ENCODE measurements at regions not wholly inside any gene's neighbourhood (a gene's known extent, or its start where the extent isn't known, plus 50 kb on each side); places are given as distances from the start of the nearest gene placed in this dataset.

DNA sequence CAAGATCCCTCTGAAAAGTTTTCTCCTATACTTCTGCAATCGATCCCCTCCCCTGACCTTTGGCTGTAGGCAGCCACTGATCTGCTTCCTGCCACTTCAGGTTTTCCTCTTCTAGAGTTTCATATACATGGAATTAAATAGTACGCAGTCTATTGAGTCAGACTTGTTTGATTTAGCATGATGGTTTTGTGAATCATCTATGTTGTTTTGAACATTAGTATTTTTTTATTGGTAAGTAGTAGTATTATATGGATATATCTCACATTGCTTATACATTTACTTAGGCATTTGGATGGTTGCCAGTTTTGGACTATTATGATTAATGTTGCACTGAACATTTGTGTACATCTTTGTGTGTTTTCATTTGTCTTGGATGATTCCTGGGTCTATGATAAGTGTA is 518.0 kb downstream of the CD109 start:
- no peak overlapping the region for H3K4me3 ChIP-seq (ENCODE audit: low read length)
- H3K27ac ChIP-seq (ENCODE audit: low read length), result no peak overlapping the region
- 72% methylated on average over 2 of the region's 2 CpGs for WGBS (ENCODE audit: insufficient coverage)
- H3K4me1 Mint-ChIP-seq, result no peaks in the 10 kb centered on the region
- intact Hi-C loops (cut with micrococcal nuclease), result no loop called here
- H3K27ac Mint-ChIP-seq, result no peak overlapping the region
- no peaks in the 10 kb centered on the region for H3K36me3 Mint-ChIP-seq
- no peaks in the 10 kb centered on the region for H3K36me3 ChIP-seq (ENCODE audit: control insufficient read depth, insufficient read depth, low read length)
- TF ChIP-seq, protein P1, sequence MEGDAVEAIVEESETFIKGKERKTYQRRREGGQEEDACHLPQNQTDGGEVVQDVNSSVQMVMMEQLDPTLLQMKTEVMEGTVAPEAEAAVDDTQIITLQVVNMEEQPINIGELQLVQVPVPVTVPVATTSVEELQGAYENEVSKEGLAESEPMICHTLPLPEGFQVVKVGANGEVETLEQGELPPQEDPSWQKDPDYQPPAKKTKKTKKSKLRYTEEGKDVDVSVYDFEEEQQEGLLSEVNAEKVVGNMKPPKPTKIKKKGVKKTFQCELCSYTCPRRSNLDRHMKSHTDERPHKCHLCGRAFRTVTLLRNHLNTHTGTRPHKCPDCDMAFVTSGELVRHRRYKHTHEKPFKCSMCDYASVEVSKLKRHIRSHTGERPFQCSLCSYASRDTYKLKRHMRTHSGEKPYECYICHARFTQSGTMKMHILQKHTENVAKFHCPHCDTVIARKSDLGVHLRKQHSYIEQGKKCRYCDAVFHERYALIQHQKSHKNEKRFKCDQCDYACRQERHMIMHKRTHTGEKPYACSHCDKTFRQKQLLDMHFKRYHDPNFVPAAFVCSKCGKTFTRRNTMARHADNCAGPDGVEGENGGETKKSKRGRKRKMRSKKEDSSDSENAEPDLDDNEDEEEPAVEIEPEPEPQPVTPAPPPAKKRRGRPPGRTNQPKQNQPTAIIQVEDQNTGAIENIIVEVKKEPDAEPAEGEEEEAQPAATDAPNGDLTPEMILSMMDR (IDR thresholded peaks at IDR 0.05), result no peak
- H3K4me3 Mint-ChIP-seq, result no peak overlapping the region
- H3K4me1 ChIP-seq (ENCODE audit: control insufficient read depth, insufficient read depth, low read length), result no peaks in the 10 kb centered on the region
- DNase-seq, result no peak
- H3K9me3 Mint-ChIP-seq, result peaks cover 5 to 10% of the 10 kb centered on the region in 2 donors
- no peaks in the 10 kb centered on the region for H3K27me3 Mint-ChIP-seq (ENCODE audit: low read depth in 2 of 2)
- H3K9me3 ChIP-seq (ENCODE audit: control insufficient read depth, insufficient read depth, low read length), result no peaks in the 10 kb centered on the region
- no peaks in the 10 kb centered on the region for H3K27me3 ChIP-seq (ENCODE audit: control insufficient read depth, insufficient read depth, low read length)
- no peak for ATAC-seq

DNA sequence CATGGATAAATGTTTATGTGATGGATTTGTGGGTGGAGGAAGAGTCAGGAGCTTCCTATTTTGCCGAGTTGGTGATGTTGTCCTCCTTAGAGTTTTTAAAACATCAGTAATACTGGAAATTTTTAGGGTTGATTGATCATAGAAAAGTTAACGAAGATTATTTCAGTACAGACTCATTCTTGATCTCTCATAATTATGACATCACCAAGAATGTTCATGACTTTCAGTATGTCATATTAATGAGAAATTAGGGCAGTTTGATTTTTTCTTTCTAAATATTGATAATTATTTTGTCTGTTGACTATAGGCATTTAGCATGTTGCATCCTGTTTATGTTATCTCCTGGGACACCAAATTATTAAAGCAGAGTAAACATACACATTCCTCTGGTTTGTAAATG is 512.2 kb downstream of the CD109 start:
- DNase-seq (no peak), ATAC-seq (no peak)
- H3K27me3 Mint-ChIP-seq (ENCODE audit: low read depth in 2 of 2), result no peaks in the 10 kb centered on the region
- H3K36me3 ChIP-seq (ENCODE audit: control insufficient read depth, insufficient read depth, low read length), result no peaks in the 10 kb centered on the region
- H3K4me1 Mint-ChIP-seq, result no peaks in the 10 kb centered on the region
- intact Hi-C loops (cut with micrococcal nuclease), result no loop called here
- TF ChIP-seq, protein P1 (IDR thresholded peaks at IDR 0.05), result no peak
- H3K27ac ChIP-seq (ENCODE audit: low read length), result no peak overlapping the region
- H3K4me3 ChIP-seq (ENCODE audit: low read length), result no peak overlapping the region
- H3K4me1 ChIP-seq (ENCODE audit: control insufficient read depth, insufficient read depth, low read length), result no peaks in the 10 kb centered on the region
- H3K27me3 ChIP-seq (ENCODE audit: control insufficient read depth, insufficient read depth, low read length), result no peaks in the 10 kb centered on the region
- 86% methylated on average over 1 of the region's 2 CpGs for WGBS (ENCODE audit: insufficient coverage)
- H3K4me3 Mint-ChIP-seq, result no peak overlapping the region
- H3K9me3 Mint-ChIP-seq, result peaks cover 17 to 22% of the 10 kb centered on the region in 2 donors
- no peak overlapping the region for H3K27ac Mint-ChIP-seq
- peaks cover 6% of the 10 kb centered on the region for H3K36me3 Mint-ChIP-seq
- peaks cover 6% of the 10 kb centered on the region for H3K9me3 ChIP-seq (ENCODE audit: control insufficient read depth, insufficient read depth, low read length)

DNA sequence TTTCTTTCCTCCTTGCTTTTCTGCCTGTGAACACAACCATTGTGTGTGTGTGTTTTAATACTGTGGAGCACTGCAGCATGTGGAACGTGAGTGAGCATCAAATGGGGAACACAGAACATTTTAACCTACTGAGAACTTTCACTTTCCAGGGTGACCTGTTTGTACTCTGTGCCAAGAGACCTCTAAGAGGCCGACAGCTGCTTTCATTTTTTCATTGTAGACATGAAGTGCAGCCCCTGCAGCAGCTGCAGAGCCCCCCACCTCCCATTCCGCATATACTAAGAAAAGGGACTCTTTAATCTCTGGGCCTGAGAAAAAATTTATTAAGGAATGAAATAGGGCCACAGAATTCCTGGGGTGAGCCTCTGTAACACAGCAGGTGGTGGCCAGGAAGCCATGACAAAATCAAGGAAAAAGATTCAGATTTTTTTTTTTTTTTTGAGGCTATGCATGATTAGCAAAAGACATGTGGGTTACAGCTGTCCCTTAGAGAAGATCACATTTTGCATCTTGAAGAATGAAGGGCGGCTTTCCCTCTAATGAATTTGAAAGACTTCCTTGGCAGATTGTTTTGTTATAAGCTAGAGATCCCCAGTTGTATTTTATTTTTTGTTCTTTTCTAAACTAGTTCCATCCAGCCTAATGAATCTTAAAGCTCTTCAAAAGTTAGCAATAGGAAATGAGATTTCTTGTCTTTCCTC is 503.4 kb downstream of the CD109 start:
- Histone ChIP-seq H3K4me1 (ENCODE audit: control insufficient read depth, insufficient read depth, low read length) (no peaks in the 10 kb centered on the region), H3K4me3 (ENCODE audit: low read length) (no peak overlapping the region), H3K36me3 (ENCODE audit: control insufficient read depth, insufficient read depth, low read length) (no peaks in the 10 kb centered on the region), H3K27ac (ENCODE audit: low read length) (no peak overlapping the region), H3K27me3 (ENCODE audit: control insufficient read depth, insufficient read depth, low read length) (no peaks in the 10 kb centered on the region), H3K9me3 (ENCODE audit: control insufficient read depth, insufficient read depth, low read length) (peaks cover 7% of the 10 kb centered on the region)
- Mint-ChIP-seq H3K9me3 (peaks cover 17 to 21% of the 10 kb centered on the region in 2 donors), H3K27me3 (ENCODE audit: low read depth in 2 of 2) (no peaks in the 10 kb centered on the region), H3K27ac (no peak overlapping the region), H3K4me3 (no peak overlapping the region), H3K4me1 (no peaks in the 10 kb centered on the region), H3K36me3 (peaks cover 7% of the 10 kb centered on the region)
- WGBS (ENCODE audit: insufficient coverage), result 62% methylated on average over 3 of the region's 4 CpGs
- TF ChIP-seq, protein P1 (IDR thresholded peaks at IDR 0.05), result no peak
- intact Hi-C loops (cut with micrococcal nuclease), result no loop called here
- no peak for ATAC-seq
- DNase-seq, result no peak

DNA sequence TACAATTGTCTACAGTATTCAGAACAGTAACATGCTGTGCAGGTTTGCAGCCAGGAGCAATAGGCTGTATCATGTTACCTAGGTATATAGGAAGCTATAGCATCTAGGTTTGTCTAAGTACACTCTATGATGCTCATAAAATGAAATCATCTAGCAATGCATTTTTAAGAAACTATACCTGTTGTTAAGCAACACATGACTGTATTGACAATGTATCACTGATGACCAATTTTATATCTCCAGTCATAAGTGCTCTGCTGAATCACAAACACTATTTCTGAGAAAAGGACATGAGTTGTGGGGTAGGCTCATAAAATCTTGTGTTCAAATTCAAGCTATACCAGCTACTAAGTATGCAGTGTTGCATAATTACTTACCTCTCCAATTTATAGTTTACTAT is 501.3 kb downstream of the CD109 start:
- Histone ChIP-seq H3K27ac (ENCODE audit: low read length) (no peak overlapping the region), H3K9me3 (ENCODE audit: control insufficient read depth, insufficient read depth, low read length) (peaks cover 8% of the 10 kb centered on the region), H3K27me3 (ENCODE audit: control insufficient read depth, insufficient read depth, low read length) (no peaks in the 10 kb centered on the region), H3K4me3 (ENCODE audit: low read length) (no peak overlapping the region), H3K4me1 (ENCODE audit: control insufficient read depth, insufficient read depth, low read length) (no peaks in the 10 kb centered on the region), H3K36me3 (ENCODE audit: control insufficient read depth, insufficient read depth, low read length) (no peaks in the 10 kb centered on the region)
- ATAC-seq (no peak), DNase-seq (no peak)
- Mint-ChIP-seq H3K27me3 (ENCODE audit: low read depth in 2 of 2) (no peaks in the 10 kb centered on the region), H3K4me1 (no peaks in the 10 kb centered on the region), H3K27ac (no peak overlapping the region), H3K4me3 (no peak overlapping the region), H3K9me3 (peaks cover 15 to 24% of the 10 kb centered on the region in 2 donors), H3K36me3 (no peaks in the 10 kb centered on the region)
- TF ChIP-seq, protein P1 (IDR thresholded peaks at IDR 0.05), result no peak
- intact Hi-C loops (cut with micrococcal nuclease), result no loop called here
